ENCODE measurements at regions not wholly inside any gene's neighbourhood (a gene's known extent, or its start where the extent isn't known, plus 50 kb on each side); places are given as distances from the start of the nearest gene placed in this dataset.
"Not testable (repeated sequence)": the region's sequence is repeated elsewhere in the genome, so short reads cannot be mapped to it uniquely, and the experiment has no call there.

DNA sequence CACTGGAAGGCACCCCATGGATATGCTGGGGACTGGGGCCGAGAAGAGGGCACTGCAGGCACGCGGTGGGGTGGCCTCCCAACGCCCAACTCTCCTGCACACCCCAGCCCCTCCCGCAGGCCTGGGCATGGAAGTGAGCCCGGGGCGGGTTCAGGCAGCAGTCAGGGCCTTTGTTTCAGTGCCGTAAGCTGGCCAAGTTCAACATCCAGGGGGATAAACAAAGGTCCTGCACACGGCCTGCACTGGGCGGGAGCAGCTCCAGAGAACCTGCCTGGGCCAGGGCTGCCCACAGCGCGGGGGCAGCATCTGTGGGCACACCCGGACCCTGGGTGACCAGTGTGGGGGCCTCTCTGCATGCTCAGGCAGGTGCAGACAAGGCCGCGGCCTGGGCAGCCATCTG is 5425.8 kb upstream of the TPTE start:
- TF ChIP-seq, protein P1, sequence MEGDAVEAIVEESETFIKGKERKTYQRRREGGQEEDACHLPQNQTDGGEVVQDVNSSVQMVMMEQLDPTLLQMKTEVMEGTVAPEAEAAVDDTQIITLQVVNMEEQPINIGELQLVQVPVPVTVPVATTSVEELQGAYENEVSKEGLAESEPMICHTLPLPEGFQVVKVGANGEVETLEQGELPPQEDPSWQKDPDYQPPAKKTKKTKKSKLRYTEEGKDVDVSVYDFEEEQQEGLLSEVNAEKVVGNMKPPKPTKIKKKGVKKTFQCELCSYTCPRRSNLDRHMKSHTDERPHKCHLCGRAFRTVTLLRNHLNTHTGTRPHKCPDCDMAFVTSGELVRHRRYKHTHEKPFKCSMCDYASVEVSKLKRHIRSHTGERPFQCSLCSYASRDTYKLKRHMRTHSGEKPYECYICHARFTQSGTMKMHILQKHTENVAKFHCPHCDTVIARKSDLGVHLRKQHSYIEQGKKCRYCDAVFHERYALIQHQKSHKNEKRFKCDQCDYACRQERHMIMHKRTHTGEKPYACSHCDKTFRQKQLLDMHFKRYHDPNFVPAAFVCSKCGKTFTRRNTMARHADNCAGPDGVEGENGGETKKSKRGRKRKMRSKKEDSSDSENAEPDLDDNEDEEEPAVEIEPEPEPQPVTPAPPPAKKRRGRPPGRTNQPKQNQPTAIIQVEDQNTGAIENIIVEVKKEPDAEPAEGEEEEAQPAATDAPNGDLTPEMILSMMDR (conservative IDR thresholded peaks at IDR 0.05 in 1 of 2, IDR thresholded peaks at IDR 0.05 in 1 of 2; ENCODE audit: extremely low read depth in 1 of 2, insufficient read depth in 1 of 2, low read depth in 1 of 2, low read length in 2 of 2) = not testable (repeated sequence)
- not testable (repeated sequence) for TF ChIP-seq EZH2 (IDR thresholded peaks at IDR 0.05; ENCODE audit: borderline replicate concordance, low read length)
